HepG2 (cell line): ENCODE measurements at regions not wholly inside any gene's neighbourhood (a gene's known extent, or its start where the extent isn't known, plus 50 kb on each side); places are given as distances from the start of the nearest gene placed in this dataset.

ENCODE experiments used
- FOXM1 ChIP-seq: sonication (generic); formaldehyde crosslinking; IDR thresholded peaks from 2 replicates; pipeline ENCODE4 v1.5.0; 2020; ENCODE audit warnings: missing genetic modification reagents
- HNRNPH1 ChIP-seq: fragments of 200-400 bp; formaldehyde crosslinking; optimal IDR thresholded peaks from 2 replicates; pipeline ENCODE3; 2017; ENCODE audit warnings: mild to moderate bottlenecking, low read depth, low read length
- HNRNPK ChIP-seq: fragments of 200-400 bp; formaldehyde crosslinking; IDR thresholded peaks from 2 replicates; pipeline ENCODE4 v1.6.1; 2018; ENCODE audit warnings: low read length, low read depth, moderate library complexity, mild to moderate bottlenecking; ENCODE audit not compliant: poor library complexity, severe bottlenecking
- HOXA3 ChIP-seq: sonication (generic); formaldehyde crosslinking; IDR thresholded peaks from 2 replicates; pipeline ENCODE4 v1.5.0; 2020; ENCODE audit warnings: missing genetic modification reagents
- IKZF1 ChIP-seq: fragments of 450-650 bp; IDR thresholded peaks from 2 replicates; pipeline ENCODE4 v1.7.1; 2016
- IKZF4 ChIP-seq: sonication (generic); formaldehyde crosslinking; IDR thresholded peaks from 2 replicates; pipeline ENCODE4 v1.5.1; 2020; ENCODE audit warnings: borderline replicate concordance, mild to moderate bottlenecking, low read depth, missing genetic modification reagents; ENCODE audit errors: not compliant biosample characterization
- NR2F6 ChIP-seq, 2 experiments: IDR thresholded peaks; 2 replicates each; pipeline ENCODE4 v1.6.1; 2016; ENCODE audit warnings: antibody characterized with exemption in 1 of 2, mild to moderate bottlenecking in 1 of 2
- SIX1 ChIP-seq: sonication (generic); formaldehyde crosslinking; IDR thresholded peaks from 2 replicates; pipeline ENCODE4 v1.4.0; 2020; ENCODE audit warnings: missing genetic modification reagents, borderline replicate concordance
- SKI ChIP-seq: fragments of 450-650 bp; IDR thresholded peaks from one replicate; pipeline ENCODE4 v1.6.1; 2018; ENCODE audit warnings: mild to moderate bottlenecking; ENCODE audit not compliant: partially characterized antibody
- SP2 ChIP-seq: sonication (generic); formaldehyde crosslinking; IDR thresholded peaks from 2 replicates; pipeline ENCODE4 v1.5.1; 2020; ENCODE audit warnings: mild to moderate bottlenecking, missing genetic modification reagents
- THRA ChIP-seq: sonication (generic); formaldehyde crosslinking; IDR thresholded peaks from 2 replicates; pipeline ENCODE4 v1.4.0; 2020; ENCODE audit warnings: missing genetic modification reagents, borderline replicate concordance
- TMF1 ChIP-seq: sonication (generic); formaldehyde crosslinking; IDR thresholded peaks from 2 replicates; pipeline ENCODE4 v1.8.1; 2022; ENCODE audit warnings: low read depth, missing genetic modification reagents
- USF2 ChIP-seq, 2 experiments: sonication (generic) in 1 of 2; formaldehyde crosslinking in 1 of 2; IDR thresholded peaks; 2 replicates each; pipeline versions ENCODE4 v1.5.1 to v1.6.1; 2011 to 2020; ENCODE audit warnings: borderline replicate concordance in 1 of 2, low read depth in 1 of 2, low read length in 1 of 2, mild to moderate bottlenecking in 1 of 2, missing genetic modification reagents in 1 of 2, moderate library complexity in 1 of 2
- TF ChIP-seq, protein P1 (sequence below), 2 experiments: IDR thresholded peaks; 2 replicates each; pipeline ENCODE4 v1.6.1; 2011 to 2012; ENCODE audit warnings: low read length in 2 of 2, borderline replicate concordance in 1 of 2, low read depth in 1 of 2, mild to moderate bottlenecking in 1 of 2, moderate library complexity in 1 of 2
- TF ChIP-seq, protein P2 (sequence below): sonication (generic); formaldehyde crosslinking; conservative IDR thresholded peaks from 2 replicates; pipeline ENCODE4 v1.8.0; 2022; ENCODE audit warnings: low read depth, missing genetic modification reagents
- TF ChIP-seq, protein P3 (sequence below): fragments of 450-650 bp; IDR thresholded peaks from 2 replicates; pipeline ENCODE4 v1.6.1; 2017; ENCODE audit warnings: mild to moderate bottlenecking

- TF ChIP-seq, protein P1, sequence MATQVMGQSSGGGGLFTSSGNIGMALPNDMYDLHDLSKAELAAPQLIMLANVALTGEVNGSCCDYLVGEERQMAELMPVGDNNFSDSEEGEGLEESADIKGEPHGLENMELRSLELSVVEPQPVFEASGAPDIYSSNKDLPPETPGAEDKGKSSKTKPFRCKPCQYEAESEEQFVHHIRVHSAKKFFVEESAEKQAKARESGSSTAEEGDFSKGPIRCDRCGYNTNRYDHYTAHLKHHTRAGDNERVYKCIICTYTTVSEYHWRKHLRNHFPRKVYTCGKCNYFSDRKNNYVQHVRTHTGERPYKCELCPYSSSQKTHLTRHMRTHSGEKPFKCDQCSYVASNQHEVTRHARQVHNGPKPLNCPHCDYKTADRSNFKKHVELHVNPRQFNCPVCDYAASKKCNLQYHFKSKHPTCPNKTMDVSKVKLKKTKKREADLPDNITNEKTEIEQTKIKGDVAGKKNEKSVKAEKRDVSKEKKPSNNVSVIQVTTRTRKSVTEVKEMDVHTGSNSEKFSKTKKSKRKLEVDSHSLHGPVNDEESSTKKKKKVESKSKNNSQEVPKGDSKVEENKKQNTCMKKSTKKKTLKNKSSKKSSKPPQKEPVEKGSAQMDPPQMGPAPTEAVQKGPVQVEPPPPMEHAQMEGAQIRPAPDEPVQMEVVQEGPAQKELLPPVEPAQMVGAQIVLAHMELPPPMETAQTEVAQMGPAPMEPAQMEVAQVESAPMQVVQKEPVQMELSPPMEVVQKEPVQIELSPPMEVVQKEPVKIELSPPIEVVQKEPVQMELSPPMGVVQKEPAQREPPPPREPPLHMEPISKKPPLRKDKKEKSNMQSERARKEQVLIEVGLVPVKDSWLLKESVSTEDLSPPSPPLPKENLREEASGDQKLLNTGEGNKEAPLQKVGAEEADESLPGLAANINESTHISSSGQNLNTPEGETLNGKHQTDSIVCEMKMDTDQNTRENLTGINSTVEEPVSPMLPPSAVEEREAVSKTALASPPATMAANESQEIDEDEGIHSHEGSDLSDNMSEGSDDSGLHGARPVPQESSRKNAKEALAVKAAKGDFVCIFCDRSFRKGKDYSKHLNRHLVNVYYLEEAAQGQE (IDR thresholded peaks at IDR 0.05; ENCODE audit: borderline replicate concordance in 1 of 2, low read depth in 1 of 2, low read length in 2 of 2) = no peak
- TF ChIP-seq, protein P2, sequence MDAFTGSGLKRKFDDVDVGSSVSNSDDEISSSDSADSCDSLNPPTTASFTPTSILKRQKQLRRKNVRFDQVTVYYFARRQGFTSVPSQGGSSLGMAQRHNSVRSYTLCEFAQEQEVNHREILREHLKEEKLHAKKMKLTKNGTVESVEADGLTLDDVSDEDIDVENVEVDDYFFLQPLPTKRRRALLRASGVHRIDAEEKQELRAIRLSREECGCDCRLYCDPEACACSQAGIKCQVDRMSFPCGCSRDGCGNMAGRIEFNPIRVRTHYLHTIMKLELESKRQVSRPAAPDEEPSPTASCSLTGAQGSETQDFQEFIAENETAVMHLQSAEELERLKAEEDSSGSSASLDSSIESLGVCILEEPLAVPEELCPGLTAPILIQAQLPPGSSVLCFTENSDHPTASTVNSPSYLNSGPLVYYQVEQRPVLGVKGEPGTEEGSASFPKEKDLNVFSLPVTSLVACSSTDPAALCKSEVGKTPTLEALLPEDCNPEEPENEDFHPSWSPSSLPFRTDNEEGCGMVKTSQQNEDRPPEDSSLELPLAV (CRISPR knock-in tag) = no peak
- no peak for TF ChIP-seq TMF1 (CRISPR knock-in tag)
- TF ChIP-seq, protein P3, sequence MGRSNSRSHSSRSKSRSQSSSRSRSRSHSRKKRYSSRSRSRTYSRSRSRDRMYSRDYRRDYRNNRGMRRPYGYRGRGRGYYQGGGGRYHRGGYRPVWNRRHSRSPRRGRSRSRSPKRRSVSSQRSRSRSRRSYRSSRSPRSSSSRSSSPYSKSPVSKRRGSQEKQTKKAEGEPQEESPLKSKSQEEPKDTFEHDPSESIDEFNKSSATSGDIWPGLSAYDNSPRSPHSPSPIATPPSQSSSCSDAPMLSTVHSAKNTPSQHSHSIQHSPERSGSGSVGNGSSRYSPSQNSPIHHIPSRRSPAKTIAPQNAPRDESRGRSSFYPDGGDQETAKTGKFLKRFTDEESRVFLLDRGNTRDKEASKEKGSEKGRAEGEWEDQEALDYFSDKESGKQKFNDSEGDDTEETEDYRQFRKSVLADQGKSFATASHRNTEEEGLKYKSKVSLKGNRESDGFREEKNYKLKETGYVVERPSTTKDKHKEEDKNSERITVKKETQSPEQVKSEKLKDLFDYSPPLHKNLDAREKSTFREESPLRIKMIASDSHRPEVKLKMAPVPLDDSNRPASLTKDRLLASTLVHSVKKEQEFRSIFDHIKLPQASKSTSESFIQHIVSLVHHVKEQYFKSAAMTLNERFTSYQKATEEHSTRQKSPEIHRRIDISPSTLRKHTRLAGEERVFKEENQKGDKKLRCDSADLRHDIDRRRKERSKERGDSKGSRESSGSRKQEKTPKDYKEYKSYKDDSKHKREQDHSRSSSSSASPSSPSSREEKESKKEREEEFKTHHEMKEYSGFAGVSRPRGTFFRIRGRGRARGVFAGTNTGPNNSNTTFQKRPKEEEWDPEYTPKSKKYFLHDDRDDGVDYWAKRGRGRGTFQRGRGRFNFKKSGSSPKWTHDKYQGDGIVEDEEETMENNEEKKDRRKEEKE = no peak
- TF ChIP-seq USF2 (IDR thresholded peaks at IDR 0.05; ENCODE audit: low read depth, low read length) = no peak
- no peak for TF ChIP-seq USF2 (CRISPR knock-in tag; IDR thresholded peaks at IDR 0.05; ENCODE audit: borderline replicate concordance)
- peak; percentile 67; the same call in 1 of the 2 replicates for TF ChIP-seq SIX1 (CRISPR knock-in tag)
- TF ChIP-seq HOXA3 = 0 out of 2 replicates have a peak, but pooled peaks have one; percentile 22
- no peak for TF ChIP-seq SP2 (CRISPR knock-in tag)
- TF ChIP-seq HNRNPH1 = no peak
- no peak for TF ChIP-seq HNRNPK
- TF ChIP-seq IKZF1 = no peak
- no peak for TF ChIP-seq IKZF4 (CRISPR knock-in tag)
- TF ChIP-seq THRA (CRISPR knock-in tag) = peak; percentile 74
- no peak for TF ChIP-seq NR2F6 (IDR thresholded peaks at IDR 0.05)
- peak; percentile 64 for TF ChIP-seq NR2F6 (CRISPR knock-in tag; IDR thresholded peaks at IDR 0.05)
- TF ChIP-seq SKI = peak; percentile 35
- no peak for TF ChIP-seq FOXM1 (CRISPR knock-in tag)
Observed at GRCh38 chr9:97759581-97760288, 62.6 kb upstream of the XPA start (continued).
